CD4-positive, alpha-beta T cell (primary cell): ENCODE measurements at regions not wholly inside any gene's neighbourhood (a gene's known extent, or its start where the extent isn't known, plus 50 kb on each side); places are given as distances from the start of the nearest gene placed in this dataset.

ENCODE experiments used
- ATAC-seq: fragments of 200-7000 bp; cut with Tn5 transposase; one replicate; pipeline ENCODE4 v1.10.0; 2022; ENCODE audit warnings: mild to moderate bottlenecking; ENCODE audit not compliant: poor library complexity
- CTCF ChIA-PET: fragments of 350-600 bp; sonication (Branson Sonifier 250); formaldehyde crosslinking; loops from one replicate; lab custom pipeline; 2021; ENCODE audit warnings: antibody characterized with exemption, inconsistent platforms; lab: Charles Lee
- POLR2A ChIA-PET: fragments of 350-600 bp; sonication (Branson Sonifier 250); formaldehyde crosslinking; loops from one replicate; lab custom pipeline; 2021; ENCODE audit warnings: antibody characterized with exemption, inconsistent platforms; lab: Charles Lee
- DNase-seq, 14 experiments: peaks; one replicate each; pipeline ENCODE4 v3.0.0-alpha.2; 2013 to 2020; ENCODE audit warnings: mixed read lengths in 2 of 14
- H3K27ac ChIP-seq, 2 donors: one replicate each; pipeline versions ENCODE4 v1.5.1 to v1.7.0; 2013; ENCODE audit warnings: low read length in 2 of 2, low read depth in 1 of 2, mild to moderate bottlenecking in 1 of 2
- H3K27me3 ChIP-seq, 2 experiments: 1 replicate in 1 of 2; 2 replicates in 1 of 2; pipeline versions ENCODE4 v1.6.1 to v1.7.0; 2013; ENCODE audit warnings: low read length in 2 of 2, control low read depth in 1 of 2, mild to moderate bottlenecking in 1 of 2, moderate library complexity in 1 of 2; ENCODE audit not compliant: insufficient read depth in 2 of 2, control insufficient read depth in 1 of 2
- H3K36me3 ChIP-seq: one replicate; pipeline ENCODE4 v1.6.1; 2013; ENCODE audit warnings: low read length, control low read depth; ENCODE audit not compliant: insufficient read depth
- H3K4me1 ChIP-seq: one replicate; pipeline ENCODE4 v1.6.1; 2013; ENCODE audit warnings: low read length, control low read depth; ENCODE audit not compliant: insufficient read depth
- H3K4me3 ChIP-seq: one replicate; pipeline ENCODE4 v1.5.1; 2013; ENCODE audit warnings: mild to moderate bottlenecking, low read length, moderate library complexity
- H3K9me3 ChIP-seq, 2 experiments: 1 replicate in 1 of 2; 2 replicates in 1 of 2; pipeline versions ENCODE4 v1.6.1 to v1.7.0; 2013; ENCODE audit warnings: low read length in 2 of 2, mild to moderate bottlenecking in 2 of 2, control low read depth in 1 of 2, moderate library complexity in 1 of 2; ENCODE audit not compliant: control insufficient read depth in 1 of 2, insufficient read depth in 1 of 2
- H3K27ac Mint-ChIP-seq: one replicate; pipeline ENCODE4 v1.8.0; 2020; ENCODE audit warnings: mixed read lengths
- H3K27me3 Mint-ChIP-seq: one replicate; pipeline ENCODE4 v1.8.0; 2021; ENCODE audit warnings: mixed read lengths
- H3K36me3 Mint-ChIP-seq: one replicate; pipeline ENCODE4 v1.8.0; 2021; ENCODE audit warnings: low read depth, mixed read lengths
- H3K4me1 Mint-ChIP-seq: one replicate; pipeline ENCODE4 v1.8.0; 2021; ENCODE audit warnings: low read depth, mixed read lengths
- H3K4me3 Mint-ChIP-seq: one replicate; pipeline ENCODE4 v1.8.0; 2020; ENCODE audit warnings: mild to moderate bottlenecking, mixed read lengths
- H3K9me3 Mint-ChIP-seq: one replicate; pipeline ENCODE4 v1.8.0; 2020; ENCODE audit warnings: mixed read lengths
- intact Hi-C, 2 experiments: fragments of 100-400 bp; cut with DNase I in 1 of 2; cut with micrococcal nuclease in 1 of 2; formaldehyde crosslinking; loops; one replicate each; pipeline versions ENCODE4 v1.15.1 to v1.9.0; 2023 to 2025; cut with DNase I, micrococcal nuclease
- TF ChIP-seq, protein P1 (sequence below): fragments of 200-600 bp; IDR thresholded peaks from one replicate; pipeline ENCODE4 v1.8.0; 2022; ENCODE audit warnings: antibody characterized with exemption, mild to moderate bottlenecking

- H3K27me3 Mint-ChIP-seq: peaks cover 31% of the 10 kb centered on the region
- intact Hi-C loops: no loop called here
- ChIA-PET POLR2A (no interaction called here), CTCF (no interaction called here)
- ATAC-seq (no peak), DNase-seq (no peak)
- Histone ChIP-seq H3K27me3 (no peaks in the 10 kb centered on the region), H3K9me3 (no peaks in the 10 kb centered on the region), H3K4me3 (no peak overlapping the region), H3K27ac (no peak overlapping the region), H3K4me1 (no peaks in the 10 kb centered on the region), H3K36me3 (no peaks in the 10 kb centered on the region)
- H3K4me1 Mint-ChIP-seq: no peaks in the 10 kb centered on the region
- H3K36me3 Mint-ChIP-seq: no peaks in the 10 kb centered on the region
- no peak overlapping the region for H3K4me3 Mint-ChIP-seq
- no peak overlapping the region for H3K27ac Mint-ChIP-seq
- no peaks in the 10 kb centered on the region for H3K9me3 Mint-ChIP-seq
- TF ChIP-seq, protein P1, sequence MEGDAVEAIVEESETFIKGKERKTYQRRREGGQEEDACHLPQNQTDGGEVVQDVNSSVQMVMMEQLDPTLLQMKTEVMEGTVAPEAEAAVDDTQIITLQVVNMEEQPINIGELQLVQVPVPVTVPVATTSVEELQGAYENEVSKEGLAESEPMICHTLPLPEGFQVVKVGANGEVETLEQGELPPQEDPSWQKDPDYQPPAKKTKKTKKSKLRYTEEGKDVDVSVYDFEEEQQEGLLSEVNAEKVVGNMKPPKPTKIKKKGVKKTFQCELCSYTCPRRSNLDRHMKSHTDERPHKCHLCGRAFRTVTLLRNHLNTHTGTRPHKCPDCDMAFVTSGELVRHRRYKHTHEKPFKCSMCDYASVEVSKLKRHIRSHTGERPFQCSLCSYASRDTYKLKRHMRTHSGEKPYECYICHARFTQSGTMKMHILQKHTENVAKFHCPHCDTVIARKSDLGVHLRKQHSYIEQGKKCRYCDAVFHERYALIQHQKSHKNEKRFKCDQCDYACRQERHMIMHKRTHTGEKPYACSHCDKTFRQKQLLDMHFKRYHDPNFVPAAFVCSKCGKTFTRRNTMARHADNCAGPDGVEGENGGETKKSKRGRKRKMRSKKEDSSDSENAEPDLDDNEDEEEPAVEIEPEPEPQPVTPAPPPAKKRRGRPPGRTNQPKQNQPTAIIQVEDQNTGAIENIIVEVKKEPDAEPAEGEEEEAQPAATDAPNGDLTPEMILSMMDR: no peak
Measured at GRCh38 chr9:115403753-115404152, 285.8 kb upstream of the TNC start.

DNA sequence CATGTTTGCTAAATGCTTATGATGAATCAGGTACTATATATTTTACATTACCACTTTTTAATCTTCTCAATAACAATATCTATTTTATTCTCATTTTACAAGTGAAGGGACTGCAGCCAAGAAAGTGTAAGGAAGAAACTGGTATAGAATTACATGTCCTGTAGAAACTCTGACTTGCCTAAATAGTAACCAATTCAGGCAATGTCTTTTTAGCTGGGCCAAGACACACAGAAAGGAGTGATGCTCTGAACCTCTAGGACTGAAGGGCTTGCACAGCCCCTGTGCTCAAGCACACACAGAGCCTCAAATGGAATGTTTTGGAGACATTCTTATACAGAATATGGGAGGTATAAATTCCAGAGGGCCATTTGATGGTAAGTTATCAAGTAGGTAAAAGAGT is 286.4 kb upstream of the TNC start:
- no peaks in the 10 kb centered on the region for H3K27me3 ChIP-seq
- ATAC-seq: no peak
- TF ChIP-seq, protein P1: no peak
- H3K27ac Mint-ChIP-seq: no peak overlapping the region
- no peaks in the 10 kb centered on the region for H3K4me1 Mint-ChIP-seq
- ChIA-PET POLR2A (no interaction called here), CTCF (interaction anchor here (1.4 kb wide), 1 partner anchor 11 kb away, joined by 4 read pairs; no protein-coding TSS in a partner anchor)
- no peak overlapping the region for H3K4me3 ChIP-seq
- H3K4me1 ChIP-seq: no peaks in the 10 kb centered on the region
- no peak for DNase-seq
- no peak overlapping the region for H3K4me3 Mint-ChIP-seq
- H3K36me3 ChIP-seq: no peaks in the 10 kb centered on the region
- H3K27me3 Mint-ChIP-seq: peaks cover 34% of the 10 kb centered on the region
- no peaks in the 10 kb centered on the region for H3K9me3 Mint-ChIP-seq
- no peaks in the 10 kb centered on the region for H3K9me3 ChIP-seq
- intact Hi-C loops: no loop called here
- no peaks in the 10 kb centered on the region for H3K36me3 Mint-ChIP-seq
- no peak overlapping the region for H3K27ac ChIP-seq

DNA sequence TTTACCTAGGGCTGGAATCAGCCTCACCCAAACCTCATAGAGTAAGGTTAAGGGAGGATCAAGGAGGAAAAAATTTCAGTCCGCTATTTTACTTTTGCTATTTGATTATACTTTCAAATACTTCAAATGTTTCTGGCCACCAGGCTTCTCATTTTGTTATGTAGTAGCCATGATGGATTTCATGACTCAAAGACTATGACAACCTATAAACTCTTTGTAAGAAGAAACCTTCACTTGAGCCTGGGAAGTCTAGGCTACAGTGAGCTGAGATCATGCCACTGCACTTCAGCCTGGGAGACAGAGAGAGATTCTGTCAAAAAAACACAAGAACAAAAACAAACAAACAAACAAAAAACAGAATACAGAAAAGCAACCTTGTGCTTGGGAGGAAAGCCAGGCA is 293.6 kb upstream of the TNC start:
- peaks cover 11% of the 10 kb centered on the region for H3K27me3 Mint-ChIP-seq
- H3K9me3 ChIP-seq: no peaks in the 10 kb centered on the region
- POLR2A ChIA-PET: no interaction called here
- no peak overlapping the region for H3K27ac Mint-ChIP-seq
- CTCF ChIA-PET: no interaction called here
- H3K9me3 Mint-ChIP-seq: no peaks in the 10 kb centered on the region
- H3K4me1 ChIP-seq: no peaks in the 10 kb centered on the region
- H3K27ac ChIP-seq: no peak overlapping the region
- TF ChIP-seq, protein P1: no peak
- DNase-seq: no peak
- no peak overlapping the region for H3K4me3 Mint-ChIP-seq
- H3K4me1 Mint-ChIP-seq: no peaks in the 10 kb centered on the region
- ATAC-seq: no peak
- no peaks in the 10 kb centered on the region for H3K36me3 Mint-ChIP-seq
- no peak overlapping the region for H3K4me3 ChIP-seq
- intact Hi-C loops: no loop called here
- no peaks in the 10 kb centered on the region for H3K36me3 ChIP-seq
- H3K27me3 ChIP-seq: no peaks in the 10 kb centered on the region
